GM13977 (cell line): ENCODE measurements at regions not wholly inside any gene's neighbourhood (a gene's known extent, or its start where the extent isn't known, plus 50 kb on each side); places are given as distances from the start of the nearest gene placed in this dataset.

Source experiments
- DNase-seq: peaks from one replicate; pipeline ENCODE4 v3.0.0; 2012; ENCODE audit warnings: low spot score
- CTCF ChIP-seq: IDR thresholded peaks from 2 replicates; pipeline ENCODE4 v1.5.1; 2012; ENCODE audit warnings: mild to moderate bottlenecking, control low read depth; ENCODE audit not compliant: insufficient read depth; ENCODE audit errors: extremely low read depth, missing control alignments
- in situ Hi-C: fragments of 300-500 bp; cut with MboI; formaldehyde crosslinking; loops from one replicate; pipeline ENCODE4 v1.12.0; 2022; ENCODE audit warnings: low sequenced_read_pairs, low pct_unique_long_range_greater_than_20kb, mixed read lengths, inconsistent platforms; ENCODE audit not compliant: unreplicated experiment

GRCh38 chr2:239639421-239640185, 238.8 kb upstream of the HDAC4 start:
- in situ Hi-C loops, result no loop called here
- TF ChIP-seq CTCF, result no peak
- DNase-seq, result no peak

DNA sequence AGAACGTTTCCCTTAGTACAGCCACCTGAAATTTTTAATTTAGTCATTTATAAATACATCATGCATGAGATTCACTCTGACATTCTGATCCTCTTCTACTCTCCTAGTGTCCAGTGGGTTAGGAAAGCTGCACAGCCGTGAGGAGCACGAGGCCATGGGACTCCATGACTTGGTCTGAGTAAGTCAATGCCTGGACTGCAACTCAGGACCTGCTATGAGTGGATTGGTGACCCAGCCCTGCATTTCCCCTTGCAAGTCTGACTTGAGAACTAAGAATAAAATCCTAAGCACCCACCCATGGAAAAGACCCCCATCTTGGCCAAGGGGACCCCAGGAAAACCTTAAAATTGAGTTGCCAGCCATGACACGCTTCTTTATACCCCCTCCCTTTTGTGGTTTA, 237.6 kb upstream of the HDAC4 start:
- no peak for TF ChIP-seq CTCF
- DNase-seq, result no peak
- in situ Hi-C loops, result no loop called here

GRCh38 chr2:239636808-239637207, 236.0 kb upstream of the HDAC4 start:
- in situ Hi-C loops, result no loop called here
- DNase-seq, result no peak
- TF ChIP-seq CTCF, result no peak

GRCh38 chr2:239634769-239635168, 233.9 kb upstream of the HDAC4 start:
- DNase-seq, result no peak
- no peak for TF ChIP-seq CTCF
- in situ Hi-C loops, result no loop called here

DNA sequence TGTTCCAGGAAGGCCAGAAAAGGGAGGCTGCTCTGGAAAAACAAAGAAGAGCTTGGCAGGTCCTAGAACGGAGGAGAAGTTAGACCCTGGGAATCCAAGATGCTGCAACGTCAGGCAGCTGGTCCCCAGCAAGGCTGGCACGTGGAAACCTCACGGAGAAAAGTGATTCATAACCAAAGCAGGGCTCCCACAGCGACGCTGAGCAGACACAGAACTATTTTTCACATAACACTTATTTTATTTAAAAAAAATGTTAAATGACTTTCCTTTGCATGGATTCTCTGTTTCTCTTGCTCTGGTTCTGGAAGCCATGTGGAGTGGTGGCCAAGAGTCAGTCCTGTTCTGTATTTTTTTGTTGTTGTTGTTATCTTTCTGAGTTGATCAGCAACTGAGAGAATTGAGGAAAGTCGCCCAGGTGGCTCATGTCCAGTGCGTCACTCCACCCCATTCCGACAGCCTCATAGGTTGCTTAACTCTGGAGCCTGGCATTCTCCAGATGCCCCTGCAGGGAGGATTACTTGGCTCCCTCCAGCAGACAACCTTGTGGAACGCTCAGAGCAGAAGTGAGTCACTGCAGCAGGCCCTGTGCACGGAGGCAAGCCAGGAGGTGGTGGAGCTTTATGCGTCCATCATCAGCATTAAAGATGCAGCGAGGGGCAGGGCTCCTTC, 229.9 kb upstream of the HDAC4 start:
- in situ Hi-C loops, result no loop called here
- no peak for TF ChIP-seq CTCF
- DNase-seq, result no peak

GRCh38 chr2:239629926-239630617, 229.3 kb upstream of the HDAC4 start:
- no peak for DNase-seq
- in situ Hi-C loops, result no loop called here
- TF ChIP-seq CTCF, result no peak
